Heart right ventricle (tissue), 16 donors: ENCODE measurements at regions not wholly inside any gene's neighbourhood (a gene's known extent, or its start where the extent isn't known, plus 50 kb on each side); places are given as distances from the start of the nearest gene placed in this dataset.

ENCODE experiments used
- ATAC-seq, 8 donors: fragments of 200-7000 bp; cut with Tn5 transposase; one replicate each; pipeline ENCODE4 v1.9.1; 2020; ENCODE audit warnings: mild to moderate bottlenecking in 8 of 8, moderate library complexity in 8 of 8, moderate number of reproducible peaks in 1 of 8
- DNase-seq, 2 donors: peaks; one replicate each; pipeline ENCODE4 v3.0.0-alpha.2; 2020
- H3K27ac ChIP-seq, 10 donors: fragments of 200-600 bp; sonication (generic) in 2 of 10; one replicate each; pipeline versions ENCODE4 v1.5.0 to v1.8.0; 2020 to 2022; ENCODE audit warnings: mild to moderate bottlenecking in 3 of 10
- H3K27me3 ChIP-seq, 7 donors: fragments of 200-600 bp; one replicate each; pipeline ENCODE4 v1.8.0; 2021 to 2022; ENCODE audit warnings: mild to moderate bottlenecking in 2 of 7
- H3K36me3 ChIP-seq, 9 donors: fragments of 200-600 bp; sonication (generic) in 1 of 9; one replicate each; pipeline versions ENCODE4 v1.5.0 to v1.8.0; 2020 to 2022; ENCODE audit warnings: mild to moderate bottlenecking in 2 of 9
- H3K4me1 ChIP-seq, 9 donors: fragments of 200-600 bp; sonication (generic) in 1 of 9; one replicate each; pipeline versions ENCODE4 v1.5.0 to v1.8.0; 2020 to 2022; ENCODE audit warnings: mild to moderate bottlenecking in 4 of 9
- H3K4me3 ChIP-seq, 10 donors: fragments of 200-600 bp; sonication (generic) in 2 of 10; one replicate each; pipeline versions ENCODE4 v1.5.0 to v1.8.0; 2020 to 2022; ENCODE audit warnings: mild to moderate bottlenecking in 7 of 10, moderate library complexity in 2 of 10
- H3K9me3 ChIP-seq, 11 donors: fragments of 200-600 bp in 10 of 11; sonication (generic) in 2 of 11; one replicate each; pipeline versions ENCODE4 v1.5.0 to v1.8.0; 2013 to 2022; ENCODE audit warnings: mild to moderate bottlenecking in 2 of 11, control low read depth in 1 of 11, moderate library complexity in 1 of 11
- CTCF ChIP-seq, 9 donors: fragments of 200-600 bp; sonication (generic) in 2 of 9; IDR thresholded peaks; one replicate each; pipeline versions ENCODE4 v1.5.0 to v1.8.0; 2021 to 2022; ENCODE audit warnings: antibody characterized with exemption in 9 of 9, mild to moderate bottlenecking in 5 of 9, moderate library complexity in 1 of 9
- WGBS, 2 donors: extraction: QIAGEN DNeasy Blood & Tissue Kit; methylation state at CpG; one replicate each; pipeline ENCODE4 v1.1.7; 2013; ENCODE audit warnings: inconsistent platforms in 1 of 2; 5-methylcytosine and 5-hydroxymethylcytosine counted together
- intact Hi-C, 10 donors: fragments of 100-400 bp; cut with DNase I; formaldehyde crosslinking; loops; one replicate each; pipeline versions ENCODE4 v1.11.1 to v1.14.2; 2022
- donor health status: Arrhythmogenic right ventricular cardiomyopathy.
- donor health status: ischemic (EF 13 %, LVEDD 7.1; RV severe dilation, severe dysfunction).
- donor health status: healthy with polysubstance abuse.
- donor health status: DM: no; HTN: yes; CAD: no.
- donor health status: DM: no; HTN: no; CAD: no.
- donor health status: ischemic (EF 25% LVEDD 6.9; RV normal size, moderate dysfunction).
- donor health status: ischemic (EF 25% LVEDD 5.7; RV mildly dilated, moderate dysfunction).
- donor health status: healthy.
- donor health status: DM: yes; HTN: yes; CAD: no.
- donor health status: Ischemic cardiomyopathy.
- donor health status: ischemic (EF 35%, LVEDD 5.7; RV mildly dilated, moderate dysfunction).
- donor health status: nonischemic (EF 11% LVEDD 7.7; RV severe dilation, severe dysfunction).
- donor health status: DM: yes; HTN: yes; CAD: no.
- donor health status: PGD.
- donor health status: ischemic (EF 29% LVEDD 5.4; RV normal size, mild dysfunction).
- donor health status: nonischemic (EF 23%, LVEDD 6.1; RV moderate dilation, normal function).

DNA sequence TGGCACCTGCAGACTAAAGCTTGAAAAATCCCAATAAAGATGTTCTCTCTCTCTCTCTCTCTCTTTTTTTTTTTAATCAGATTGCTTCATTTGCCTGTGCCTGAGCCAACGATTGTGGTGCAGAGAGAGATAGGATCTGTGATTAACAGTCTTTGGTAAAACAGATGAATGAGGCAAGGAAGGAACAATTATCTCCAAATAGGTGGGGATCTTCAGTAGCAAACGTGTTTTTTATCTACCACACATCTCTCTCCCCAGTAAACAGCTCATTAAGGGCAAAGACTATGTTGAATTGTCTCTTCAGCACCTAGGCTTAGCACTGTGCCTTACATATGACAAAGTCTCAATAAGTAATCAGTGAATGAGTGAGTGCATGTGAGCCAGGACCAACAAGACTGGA lies 96.3 kb downstream of the SMIM20 start:
- Histone ChIP-seq H3K36me3 (no peaks in the 10 kb centered on the region), H3K9me3 (peaks cover 0 to 27% (median 10%) of the 10 kb centered on the region in 11 donors), H3K27ac (no peak overlapping the region), H3K27me3 (no peaks in the 10 kb centered on the region), H3K4me3 (no peak overlapping the region), H3K4me1 (peaks cover 0 to 18% (median 8%) of the 10 kb centered on the region in 9 donors)
- 39 to 53% methylated on average over 2 of the region's 2 CpGs for WGBS, 2 donors
- intact Hi-C loops, result no loop called here
- no peak for ATAC-seq
- DNase-seq, result no peak
- TF ChIP-seq CTCF (IDR thresholded peaks at IDR 0.05), result no peak

DNA sequence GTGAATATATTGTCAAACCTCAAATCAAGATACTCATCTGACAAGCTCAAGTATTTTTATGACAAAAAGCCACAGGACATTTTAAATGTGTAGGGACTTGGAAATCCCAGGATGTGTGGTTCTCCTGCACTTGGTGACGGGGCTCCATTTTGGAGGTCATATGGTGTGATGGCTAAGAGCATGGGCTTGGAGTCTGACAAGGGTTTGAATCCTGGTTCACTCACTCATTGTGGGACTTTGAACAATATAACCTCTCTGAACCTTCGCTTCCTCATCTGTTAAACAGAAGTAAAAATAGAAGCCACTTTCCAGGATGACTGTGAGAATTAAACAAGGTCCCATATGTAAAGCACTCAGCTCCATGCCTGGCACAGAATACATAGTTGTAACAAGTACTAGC lies 99.6 kb downstream of the SMIM20 start:
- no peak for TF ChIP-seq CTCF (IDR thresholded peaks at IDR 0.05)
- ATAC-seq, result no peak
- Histone ChIP-seq H3K36me3 (no peaks in the 10 kb centered on the region), H3K27ac (no peak overlapping the region), H3K27me3 (no peaks in the 10 kb centered on the region), H3K4me3 (no peak overlapping the region), H3K9me3 (peaks cover 0 to 20% (median 6%) of the 10 kb centered on the region in 11 donors), H3K4me1 (peaks cover 0 to 25% (median 11%) of the 10 kb centered on the region in 9 donors)
- intact Hi-C loops, result no loop called here
- no peak for DNase-seq
- WGBS, 2 donors, result 0% methylated on average over 2 of the region's 2 CpGs

GRCh38 chr4:26015133-26015651 lies 101.2 kb downstream of the SMIM20 start:
- Histone ChIP-seq H3K4me3 (no peak overlapping the region), H3K27ac (peak overlapping the region in 1 of 10 donors; percentile 36), H3K27me3 (no peaks in the 10 kb centered on the region), H3K9me3 (peaks cover 0 to 6% (median 0%) of the 10 kb centered on the region in 11 donors), H3K4me1 (peaks cover 0 to 31% (median 11%) of the 10 kb centered on the region in 9 donors), H3K36me3 (no peaks in the 10 kb centered on the region)
- 36 to 56% methylated on average over 7 of the region's 7 CpGs for WGBS, 2 donors
- intact Hi-C loops, result no loop called here
- DNase-seq, result peak; percentile 63 to 67
- peak; percentile 73 to 93 (median 88) for ATAC-seq
- TF ChIP-seq CTCF (IDR thresholded peaks at IDR 0.05), result no peak

- 88% methylated on average over 2 of the region's 2 CpGs for WGBS, 2 donors
- TF ChIP-seq CTCF (IDR thresholded peaks at IDR 0.05), result no peak
- Histone ChIP-seq H3K4me3 (no peak overlapping the region), H3K27ac (peak overlapping the region in 1 of 10 donors; percentile 36), H3K9me3 (no peaks in the 10 kb centered on the region), H3K36me3 (no peaks in the 10 kb centered on the region), H3K4me1 (peaks cover 0 to 38% (median 11%) of the 10 kb centered on the region in 9 donors), H3K27me3 (no peaks in the 10 kb centered on the region)
- intact Hi-C loops, result no loop called here
- DNase-seq (no peak), ATAC-seq (no peak)
These were observed 101.9 kb downstream of the SMIM20 start for GRCh38 chr4:26015906-26016305.
